ENCODE measurements at regions not wholly inside any gene's neighbourhood (a gene's known extent, or its start where the extent isn't known, plus 50 kb on each side); places are given as distances from the start of the nearest gene placed in this dataset.

DNA sequence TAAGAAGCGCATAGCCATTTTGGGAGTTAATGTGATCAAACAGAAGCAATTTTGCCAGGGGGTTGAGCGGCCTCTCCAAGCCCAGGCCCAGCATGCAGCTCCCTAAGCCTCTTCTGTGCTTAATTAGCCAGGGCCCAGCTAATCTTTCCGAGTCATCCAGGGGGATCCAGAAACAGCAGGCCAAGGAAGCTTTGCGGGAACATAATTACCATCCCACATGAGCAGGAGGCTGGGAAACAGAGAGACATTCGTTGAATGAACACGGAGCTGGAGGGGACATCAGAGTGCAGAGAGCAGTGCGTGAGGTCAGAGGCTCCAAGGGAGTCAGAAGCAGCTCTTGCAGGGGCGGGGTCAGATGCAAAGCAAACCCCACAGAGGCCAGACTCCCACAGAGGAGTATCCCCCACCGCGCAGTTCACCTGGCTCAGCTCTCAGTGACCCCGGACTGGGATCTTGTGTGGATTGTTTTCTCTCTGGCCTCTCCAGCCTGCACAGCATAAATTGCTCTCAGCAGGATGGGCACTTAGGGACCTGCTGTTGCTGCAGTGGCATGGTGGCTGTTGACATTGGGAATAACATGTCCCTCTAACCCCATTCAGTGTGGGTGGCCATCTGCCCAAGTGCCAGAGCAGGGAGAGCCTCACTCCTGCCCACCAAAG lies 657.4 kb downstream of the AJAP1 start:
- no peak overlapping the region for H3K9ac ChIP-seq (ENCODE audit: low read depth in 1 of 2, low read length in 2 of 2)
- H3K27me3 ChIP-seq (ENCODE audit: control insufficient read depth in 4 of 4, insufficient read depth in 4 of 4, low read length in 3 of 4), result peaks cover 0 to 1% (median 0%) of the 10 kb centered on the region in 4 donors
- no peak overlapping the region for H3K4me3 ChIP-seq (ENCODE audit: low read depth in 1 of 3, low read length in 3 of 3)
- no peaks in the 10 kb centered on the region for H3K9me3 ChIP-seq (ENCODE audit: control insufficient read depth in 4 of 4, low read length in 3 of 4)
- no peaks in the 10 kb centered on the region for H3K4me1 ChIP-seq (ENCODE audit: control insufficient read depth in 4 of 4, insufficient read depth in 4 of 4, low read length in 3 of 4)
- no peak for DNase-seq (ENCODE audit: low spot score)
- WGBS, result 53% methylated on average over 11 of the region's 11 CpGs
- TF ChIP-seq, protein P1, sequence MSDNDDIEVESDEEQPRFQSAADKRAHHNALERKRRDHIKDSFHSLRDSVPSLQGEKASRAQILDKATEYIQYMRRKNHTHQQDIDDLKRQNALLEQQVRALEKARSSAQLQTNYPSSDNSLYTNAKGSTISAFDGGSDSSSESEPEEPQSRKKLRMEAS (IDR thresholded peaks at IDR 0.05), result no peak
- TF ChIP-seq SP1 (IDR thresholded peaks at IDR 0.05), result no peak
- no peak for TF ChIP-seq RAD21 (IDR thresholded peaks at IDR 0.05)
- no peak for TF ChIP-seq TAF1 (conservative IDR thresholded peaks at IDR 0.05)
- no peak for TF ChIP-seq JUND (IDR thresholded peaks at IDR 0.05)
- TF ChIP-seq HNF4A (conservative IDR thresholded peaks at IDR 0.05), result no peak
- TF ChIP-seq YY1 (IDR thresholded peaks at IDR 0.05), result no peak
- no peak for TF ChIP-seq GABPA (IDR thresholded peaks at IDR 0.05 in 1 of 2, conservative IDR thresholded peaks at IDR 0.05 in 1 of 2)
- TF ChIP-seq, protein P2, sequence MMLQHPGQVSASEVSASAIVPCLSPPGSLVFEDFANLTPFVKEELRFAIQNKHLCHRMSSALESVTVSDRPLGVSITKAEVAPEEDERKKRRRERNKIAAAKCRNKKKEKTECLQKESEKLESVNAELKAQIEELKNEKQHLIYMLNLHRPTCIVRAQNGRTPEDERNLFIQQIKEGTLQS (IDR thresholded peaks at IDR 0.05), result no peak
- no peak for TF ChIP-seq EGR1 (IDR thresholded peaks at IDR 0.05; ENCODE audit: low read depth in 2 of 2)
- TF ChIP-seq FOXA2 (IDR thresholded peaks at IDR 0.05), result no peak
- TF ChIP-seq NR2F2 (IDR thresholded peaks at IDR 0.05), result no peak
- TF ChIP-seq HNF4G (IDR thresholded peaks at IDR 0.05), result no peak
- no peak for TF ChIP-seq RXRA (IDR thresholded peaks at IDR 0.05)
- TF ChIP-seq, protein P3, sequence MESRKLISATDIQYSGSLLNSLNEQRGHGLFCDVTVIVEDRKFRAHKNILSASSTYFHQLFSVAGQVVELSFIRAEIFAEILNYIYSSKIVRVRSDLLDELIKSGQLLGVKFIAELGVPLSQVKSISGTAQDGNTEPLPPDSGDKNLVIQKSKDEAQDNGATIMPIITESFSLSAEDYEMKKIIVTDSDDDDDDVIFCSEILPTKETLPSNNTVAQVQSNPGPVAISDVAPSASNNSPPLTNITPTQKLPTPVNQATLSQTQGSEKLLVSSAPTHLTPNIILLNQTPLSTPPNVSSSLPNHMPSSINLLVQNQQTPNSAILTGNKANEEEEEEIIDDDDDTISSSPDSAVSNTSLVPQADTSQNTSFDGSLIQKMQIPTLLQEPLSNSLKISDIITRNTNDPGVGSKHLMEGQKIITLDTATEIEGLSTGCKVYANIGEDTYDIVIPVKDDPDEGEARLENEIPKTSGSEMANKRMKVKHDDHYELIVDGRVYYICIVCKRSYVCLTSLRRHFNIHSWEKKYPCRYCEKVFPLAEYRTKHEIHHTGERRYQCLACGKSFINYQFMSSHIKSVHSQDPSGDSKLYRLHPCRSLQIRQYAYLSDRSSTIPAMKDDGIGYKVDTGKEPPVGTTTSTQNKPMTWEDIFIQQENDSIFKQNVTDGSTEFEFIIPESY (IDR thresholded peaks at IDR 0.05), result no peak
- TF ChIP-seq, protein P4, sequence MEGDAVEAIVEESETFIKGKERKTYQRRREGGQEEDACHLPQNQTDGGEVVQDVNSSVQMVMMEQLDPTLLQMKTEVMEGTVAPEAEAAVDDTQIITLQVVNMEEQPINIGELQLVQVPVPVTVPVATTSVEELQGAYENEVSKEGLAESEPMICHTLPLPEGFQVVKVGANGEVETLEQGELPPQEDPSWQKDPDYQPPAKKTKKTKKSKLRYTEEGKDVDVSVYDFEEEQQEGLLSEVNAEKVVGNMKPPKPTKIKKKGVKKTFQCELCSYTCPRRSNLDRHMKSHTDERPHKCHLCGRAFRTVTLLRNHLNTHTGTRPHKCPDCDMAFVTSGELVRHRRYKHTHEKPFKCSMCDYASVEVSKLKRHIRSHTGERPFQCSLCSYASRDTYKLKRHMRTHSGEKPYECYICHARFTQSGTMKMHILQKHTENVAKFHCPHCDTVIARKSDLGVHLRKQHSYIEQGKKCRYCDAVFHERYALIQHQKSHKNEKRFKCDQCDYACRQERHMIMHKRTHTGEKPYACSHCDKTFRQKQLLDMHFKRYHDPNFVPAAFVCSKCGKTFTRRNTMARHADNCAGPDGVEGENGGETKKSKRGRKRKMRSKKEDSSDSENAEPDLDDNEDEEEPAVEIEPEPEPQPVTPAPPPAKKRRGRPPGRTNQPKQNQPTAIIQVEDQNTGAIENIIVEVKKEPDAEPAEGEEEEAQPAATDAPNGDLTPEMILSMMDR (IDR thresholded peaks at IDR 0.05; ENCODE audit: low read depth, low read length, missing input control), result no peak
- TF ChIP-seq, protein P5, sequence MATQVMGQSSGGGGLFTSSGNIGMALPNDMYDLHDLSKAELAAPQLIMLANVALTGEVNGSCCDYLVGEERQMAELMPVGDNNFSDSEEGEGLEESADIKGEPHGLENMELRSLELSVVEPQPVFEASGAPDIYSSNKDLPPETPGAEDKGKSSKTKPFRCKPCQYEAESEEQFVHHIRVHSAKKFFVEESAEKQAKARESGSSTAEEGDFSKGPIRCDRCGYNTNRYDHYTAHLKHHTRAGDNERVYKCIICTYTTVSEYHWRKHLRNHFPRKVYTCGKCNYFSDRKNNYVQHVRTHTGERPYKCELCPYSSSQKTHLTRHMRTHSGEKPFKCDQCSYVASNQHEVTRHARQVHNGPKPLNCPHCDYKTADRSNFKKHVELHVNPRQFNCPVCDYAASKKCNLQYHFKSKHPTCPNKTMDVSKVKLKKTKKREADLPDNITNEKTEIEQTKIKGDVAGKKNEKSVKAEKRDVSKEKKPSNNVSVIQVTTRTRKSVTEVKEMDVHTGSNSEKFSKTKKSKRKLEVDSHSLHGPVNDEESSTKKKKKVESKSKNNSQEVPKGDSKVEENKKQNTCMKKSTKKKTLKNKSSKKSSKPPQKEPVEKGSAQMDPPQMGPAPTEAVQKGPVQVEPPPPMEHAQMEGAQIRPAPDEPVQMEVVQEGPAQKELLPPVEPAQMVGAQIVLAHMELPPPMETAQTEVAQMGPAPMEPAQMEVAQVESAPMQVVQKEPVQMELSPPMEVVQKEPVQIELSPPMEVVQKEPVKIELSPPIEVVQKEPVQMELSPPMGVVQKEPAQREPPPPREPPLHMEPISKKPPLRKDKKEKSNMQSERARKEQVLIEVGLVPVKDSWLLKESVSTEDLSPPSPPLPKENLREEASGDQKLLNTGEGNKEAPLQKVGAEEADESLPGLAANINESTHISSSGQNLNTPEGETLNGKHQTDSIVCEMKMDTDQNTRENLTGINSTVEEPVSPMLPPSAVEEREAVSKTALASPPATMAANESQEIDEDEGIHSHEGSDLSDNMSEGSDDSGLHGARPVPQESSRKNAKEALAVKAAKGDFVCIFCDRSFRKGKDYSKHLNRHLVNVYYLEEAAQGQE (IDR thresholded peaks at IDR 0.05), result no peak
- TF ChIP-seq FOXA1 (IDR thresholded peaks at IDR 0.05), result no peak
- H3K27ac ChIP-seq (ENCODE audit: low read depth in 1 of 2, low read length in 2 of 2), result no peak overlapping the region
- H3K36me3 ChIP-seq (ENCODE audit: control insufficient read depth in 4 of 4, insufficient read depth in 3 of 4, low read depth in 1 of 4, low read length in 3 of 4), result no peaks in the 10 kb centered on the region
